ENCODE measurements at regions not wholly inside any gene's neighbourhood (a gene's known extent, or its start where the extent isn't known, plus 50 kb on each side); places are given as distances from the start of the nearest gene placed in this dataset.

DNA sequence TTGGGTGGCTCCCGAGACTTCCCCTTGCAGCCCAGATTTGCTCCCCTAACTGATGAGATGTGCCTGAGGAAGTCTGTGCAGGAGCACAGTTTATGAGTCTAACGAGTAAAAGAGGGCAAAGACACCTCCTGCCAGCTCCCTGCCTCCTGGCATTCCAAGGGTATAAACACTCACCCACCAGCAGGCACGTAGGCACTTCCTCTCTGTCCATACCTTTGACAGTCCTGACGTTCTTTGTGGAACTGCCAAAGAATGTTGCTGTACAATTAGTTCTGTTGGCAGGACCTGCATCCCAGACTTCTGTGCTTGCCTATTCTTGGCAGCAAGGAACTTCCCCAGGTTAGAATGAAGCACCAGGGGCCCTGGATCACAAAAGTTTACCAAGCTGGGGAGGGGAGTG, 889.3 kb downstream of the BCL11B start:
- TF ChIP-seq CTCF (IDR thresholded peaks at IDR 0.05) (no peak), EP300 (IDR thresholded peaks at IDR 0.05) (no peak)

All from suprapubic skin (tissue), 3 donors.